ENCODE measurements at regions not wholly inside any gene's neighbourhood (a gene's known extent, or its start where the extent isn't known, plus 50 kb on each side); places are given as distances from the start of the nearest gene placed in this dataset.
"Not testable (repeated sequence)": the region's sequence is repeated elsewhere in the genome, so short reads cannot be mapped to it uniquely, and the experiment has no call there.

DNA sequence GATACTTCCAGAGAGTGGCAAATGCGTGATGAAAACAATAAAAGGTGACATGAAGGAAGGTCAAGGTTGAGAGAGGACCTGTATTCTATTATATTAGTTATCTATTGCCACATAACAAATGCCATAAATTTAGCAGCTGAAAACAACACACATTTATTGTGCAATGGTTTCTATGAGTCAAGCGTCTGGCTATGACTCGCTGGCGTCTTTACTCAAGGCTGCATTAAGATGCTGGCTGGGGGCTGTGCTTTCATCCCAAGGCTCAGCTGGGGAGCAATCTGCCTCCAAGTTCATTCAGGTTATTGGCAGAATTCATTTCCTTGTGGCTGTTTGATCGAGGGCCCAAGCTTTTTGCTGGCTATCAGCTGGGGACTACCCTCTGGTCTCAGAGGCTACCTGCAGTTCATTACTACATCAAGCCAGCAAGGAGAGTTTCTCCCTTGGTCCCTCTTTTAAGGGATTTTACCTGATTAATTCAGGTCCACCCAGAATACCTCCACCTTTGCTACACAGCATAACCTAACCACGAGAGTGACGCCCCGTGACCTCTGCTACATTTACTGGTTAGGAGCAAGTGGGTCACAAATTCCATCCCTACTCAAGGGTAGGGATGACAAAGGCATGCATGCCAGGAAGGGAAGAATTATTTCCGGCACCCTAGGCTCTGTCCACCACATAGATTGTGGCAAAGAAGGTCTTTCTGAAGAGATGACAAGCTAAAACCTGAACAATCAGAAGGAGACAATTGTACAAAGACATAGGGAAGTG lies 549.1 kb downstream of the MN1 start:
- DNase-seq (ENCODE audit: low spot score), result no peak

DNA sequence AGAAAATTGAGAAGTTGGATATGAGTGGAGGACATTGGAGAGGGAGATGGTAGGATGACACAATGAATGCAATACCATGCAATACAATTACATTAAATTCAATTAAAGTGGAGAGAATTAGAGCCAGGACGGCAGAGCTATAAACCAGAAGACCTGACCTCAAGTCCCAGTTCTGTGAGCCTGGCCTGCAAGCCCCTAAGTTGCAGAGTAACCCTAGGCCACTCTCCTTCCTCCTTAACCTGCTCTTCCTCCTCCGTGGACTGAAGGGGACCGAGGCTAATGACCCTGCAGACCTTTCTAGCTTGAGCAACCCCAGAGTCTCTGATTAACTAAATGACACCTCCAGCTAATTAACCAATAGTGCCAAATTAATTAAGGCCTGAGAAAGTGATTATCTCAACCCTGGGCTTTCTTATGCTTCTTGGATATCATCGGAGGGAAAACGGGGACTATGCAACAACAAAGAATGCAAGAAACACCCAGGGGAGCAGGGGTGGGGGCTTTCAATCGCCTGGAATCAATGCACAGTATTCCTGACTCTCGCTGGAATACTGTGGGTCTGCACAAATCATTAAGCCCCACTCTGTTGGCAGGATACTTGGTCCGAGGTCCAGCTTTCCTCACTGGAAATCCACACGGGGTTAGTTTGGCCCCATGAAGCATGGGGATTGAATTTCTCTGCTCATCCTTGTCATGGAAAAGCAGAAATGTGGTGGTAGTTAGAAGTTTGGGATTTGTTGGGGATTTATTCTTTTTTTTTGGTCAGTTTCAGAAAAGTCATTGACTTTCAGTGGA lies 548.3 kb downstream of the MN1 start:
- DNase-seq (ENCODE audit: low spot score), result no peak

DNA sequence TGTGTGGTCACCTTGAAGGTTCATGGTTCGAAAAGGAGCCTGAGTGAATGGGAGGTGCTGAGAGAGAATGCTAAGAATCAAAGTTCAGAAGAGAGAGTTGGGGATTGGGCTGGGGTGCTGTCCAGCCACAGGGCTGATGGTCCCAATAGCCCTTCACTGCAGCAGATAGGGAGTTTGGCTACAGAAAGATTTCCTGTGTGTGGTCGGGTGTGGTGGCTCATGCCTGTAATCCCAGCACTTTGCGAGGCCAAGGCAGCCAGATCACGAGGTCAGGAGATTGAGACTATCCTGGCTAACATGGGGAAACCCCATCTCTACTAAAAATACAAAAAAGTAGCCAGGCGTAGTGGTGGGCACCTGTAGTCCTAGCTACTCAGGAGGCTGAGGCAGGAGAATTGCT lies 547.5 kb downstream of the MN1 start:
- DNase-seq (ENCODE audit: low spot score), result not testable (repeated sequence)

DNA sequence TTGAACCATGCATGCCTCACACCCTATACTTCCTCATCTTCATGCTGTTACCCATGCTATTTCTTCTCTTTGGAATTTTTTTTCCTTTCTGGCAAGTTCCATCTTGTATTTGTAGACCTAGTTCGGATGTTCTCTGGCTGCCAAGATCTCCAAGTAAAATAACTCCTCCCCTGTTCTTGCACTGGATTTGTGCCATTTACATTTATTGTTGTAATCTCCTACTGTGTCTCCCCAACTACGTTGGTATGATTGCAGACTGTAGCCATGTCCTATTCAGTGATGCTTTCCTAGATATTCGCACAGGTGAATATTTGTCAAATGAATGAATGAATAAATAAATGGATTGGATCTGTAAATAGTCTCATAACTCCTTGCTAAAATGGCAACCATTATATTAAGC lies 546.0 kb downstream of the MN1 start:
- no peak for DNase-seq (ENCODE audit: low spot score)

DNA sequence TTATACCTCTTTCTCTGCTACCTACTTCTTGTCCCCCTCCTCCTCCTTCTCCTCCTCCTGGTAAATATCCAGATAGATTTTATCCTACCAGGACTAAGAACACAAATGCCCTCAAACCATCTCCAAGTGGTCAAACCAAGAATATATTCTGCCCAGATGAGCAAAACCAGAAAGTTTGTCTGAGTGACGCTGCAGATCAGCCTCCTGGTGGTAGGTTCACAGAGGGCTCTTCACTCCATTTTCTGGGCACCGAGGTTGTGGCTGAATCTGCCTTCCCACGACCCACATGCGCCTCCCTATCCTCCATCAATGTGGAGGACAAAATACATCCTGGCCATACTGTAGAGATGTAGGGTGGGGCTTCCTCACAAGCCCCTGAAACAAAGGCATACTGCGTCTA lies 543.6 kb downstream of the MN1 start:
- DNase-seq (ENCODE audit: low spot score), result no peak

DNA sequence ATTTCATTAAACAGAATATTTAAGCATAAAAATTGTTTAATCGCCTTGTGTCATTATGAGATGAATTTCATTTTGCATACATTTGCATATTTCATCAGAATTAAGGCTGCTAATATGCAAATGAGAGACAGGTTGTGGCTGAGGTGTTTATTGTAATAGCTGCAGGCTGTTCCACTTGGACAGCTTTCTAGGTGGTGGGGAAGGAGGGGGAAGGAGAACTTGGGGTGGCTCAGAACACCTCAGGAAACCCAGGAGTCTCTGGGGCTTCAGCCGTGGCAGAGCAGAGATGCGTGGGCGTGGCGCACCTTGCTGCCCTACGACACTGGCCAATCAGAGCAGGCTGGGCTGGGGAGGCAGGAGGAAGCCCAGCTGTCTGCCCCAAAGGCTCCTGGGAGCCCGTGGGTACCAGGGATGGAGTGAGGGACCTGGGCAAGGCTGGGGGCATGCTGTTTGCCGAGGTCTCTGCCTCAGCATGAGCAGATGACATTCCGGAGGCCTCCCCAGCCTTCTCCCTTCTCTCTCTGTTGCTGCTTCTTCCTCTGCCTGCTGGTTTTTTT lies 542.9 kb downstream of the MN1 start:
- DNase-seq (ENCODE audit: low spot score), result no peak

DNA sequence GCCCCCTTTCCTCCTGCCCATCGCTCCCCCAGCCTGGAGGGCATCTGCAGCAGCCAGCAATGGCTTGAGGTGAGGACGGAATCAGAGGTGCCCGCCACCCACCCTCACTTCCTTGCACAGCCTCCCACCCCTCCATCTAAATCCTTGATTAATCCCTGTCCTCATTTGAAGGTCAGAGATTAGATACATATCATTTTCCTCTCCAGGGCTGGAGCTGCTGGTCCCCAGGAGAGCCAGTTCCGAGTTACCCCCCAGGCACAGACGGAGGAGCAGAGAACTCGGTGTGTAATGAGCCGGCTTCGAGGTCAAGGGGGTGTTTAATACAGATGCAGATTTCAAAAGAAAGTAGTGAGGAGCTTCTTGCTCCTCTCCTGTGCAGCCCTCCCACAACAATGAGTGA lies 542.1 kb downstream of the MN1 start:
- DNase-seq (ENCODE audit: low spot score), result no peak

DNA sequence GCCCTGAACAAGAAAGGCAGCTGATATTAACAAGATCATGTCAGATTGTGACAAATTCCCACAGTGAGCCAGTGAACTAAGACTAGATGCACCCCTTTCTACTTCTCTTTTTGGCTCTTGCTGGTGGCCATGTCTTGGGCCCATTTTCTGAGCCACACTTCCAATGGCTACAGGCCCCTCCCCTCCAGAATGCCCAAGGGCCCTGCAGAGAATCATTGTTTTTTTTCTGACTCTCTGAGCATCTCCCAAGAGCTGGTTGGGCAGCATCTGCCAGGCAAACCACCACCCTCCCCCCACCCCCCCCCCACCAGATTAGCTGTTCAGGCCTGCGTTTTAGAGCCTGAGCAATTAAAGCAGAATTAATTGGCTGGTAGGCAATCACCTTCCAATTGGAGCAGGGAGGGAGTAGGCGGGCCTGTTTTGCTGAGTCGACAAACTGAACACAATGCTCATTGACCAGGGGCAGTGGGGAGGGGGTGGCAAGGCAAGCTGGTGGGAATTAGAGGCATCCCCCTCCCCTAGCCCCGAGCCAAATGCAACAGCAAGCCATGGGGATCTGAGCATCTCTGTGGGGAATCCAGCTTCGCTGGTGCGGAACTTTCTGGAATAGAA lies 541.4 kb downstream of the MN1 start:
- DNase-seq (ENCODE audit: low spot score), result no peak

DNA sequence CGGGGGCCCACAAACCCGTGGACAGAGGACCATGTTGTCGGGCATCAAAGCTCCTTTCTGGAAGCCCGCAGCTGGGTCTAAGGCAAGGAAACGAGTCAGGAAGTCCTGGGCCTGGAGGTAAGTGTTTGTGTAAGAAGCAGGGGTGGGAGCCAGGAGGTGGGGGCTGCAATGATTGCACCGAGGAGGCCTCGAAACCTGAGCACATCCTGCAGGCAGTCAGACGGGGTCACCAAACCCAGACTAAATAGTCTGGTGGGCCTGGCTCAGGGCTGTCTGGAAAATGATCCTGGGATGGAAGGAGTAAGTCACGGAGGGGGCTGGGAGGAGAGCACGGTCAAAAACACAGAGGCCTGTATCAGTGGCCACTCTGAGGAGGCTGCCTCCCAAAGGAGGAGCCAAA lies 539.2 kb downstream of the MN1 start:
- DNase-seq (ENCODE audit: low spot score), result no peak

DNA sequence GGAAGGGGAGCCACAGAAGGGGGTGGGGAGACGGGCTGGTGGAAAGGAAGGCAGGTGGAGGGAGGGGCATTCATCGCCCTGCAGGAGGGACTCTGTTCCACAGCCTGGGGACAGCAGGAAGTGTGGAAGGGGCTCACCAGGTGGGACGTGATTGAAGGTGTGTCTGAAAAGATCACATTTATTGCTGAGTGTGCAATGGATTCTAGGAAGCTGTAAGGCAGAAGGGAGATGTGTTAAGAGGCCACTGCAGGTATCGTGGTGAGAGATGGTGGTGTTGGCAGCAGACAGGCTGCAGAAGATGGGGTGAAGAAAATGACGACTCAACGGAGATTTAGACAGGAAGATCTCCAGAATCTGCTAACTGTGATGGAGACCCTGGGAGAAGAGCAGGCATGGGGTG lies 537.4 kb downstream of the MN1 start:
- no peak for DNase-seq (ENCODE audit: low spot score)

DNA sequence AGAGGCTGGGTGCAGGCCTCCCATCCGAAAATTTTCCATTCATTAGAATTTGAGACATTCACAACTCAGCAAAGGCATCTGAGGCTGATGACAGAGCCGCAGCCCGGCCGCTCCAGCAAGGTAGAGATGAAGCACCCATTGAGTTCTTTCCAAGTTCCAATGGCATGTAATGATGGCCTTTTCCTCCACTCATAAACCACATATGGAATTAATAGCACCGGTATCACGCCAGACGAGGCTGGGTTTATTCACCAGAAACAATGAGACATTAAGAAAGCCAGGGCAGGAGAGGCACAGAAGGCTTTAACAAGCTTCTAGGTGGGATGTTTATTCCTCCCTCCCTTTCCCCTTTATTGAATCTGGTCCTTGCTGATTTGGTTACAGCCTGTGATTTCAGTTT lies 534.4 kb downstream of the MN1 start:
- no peak for DNase-seq (ENCODE audit: low spot score)

DNA sequence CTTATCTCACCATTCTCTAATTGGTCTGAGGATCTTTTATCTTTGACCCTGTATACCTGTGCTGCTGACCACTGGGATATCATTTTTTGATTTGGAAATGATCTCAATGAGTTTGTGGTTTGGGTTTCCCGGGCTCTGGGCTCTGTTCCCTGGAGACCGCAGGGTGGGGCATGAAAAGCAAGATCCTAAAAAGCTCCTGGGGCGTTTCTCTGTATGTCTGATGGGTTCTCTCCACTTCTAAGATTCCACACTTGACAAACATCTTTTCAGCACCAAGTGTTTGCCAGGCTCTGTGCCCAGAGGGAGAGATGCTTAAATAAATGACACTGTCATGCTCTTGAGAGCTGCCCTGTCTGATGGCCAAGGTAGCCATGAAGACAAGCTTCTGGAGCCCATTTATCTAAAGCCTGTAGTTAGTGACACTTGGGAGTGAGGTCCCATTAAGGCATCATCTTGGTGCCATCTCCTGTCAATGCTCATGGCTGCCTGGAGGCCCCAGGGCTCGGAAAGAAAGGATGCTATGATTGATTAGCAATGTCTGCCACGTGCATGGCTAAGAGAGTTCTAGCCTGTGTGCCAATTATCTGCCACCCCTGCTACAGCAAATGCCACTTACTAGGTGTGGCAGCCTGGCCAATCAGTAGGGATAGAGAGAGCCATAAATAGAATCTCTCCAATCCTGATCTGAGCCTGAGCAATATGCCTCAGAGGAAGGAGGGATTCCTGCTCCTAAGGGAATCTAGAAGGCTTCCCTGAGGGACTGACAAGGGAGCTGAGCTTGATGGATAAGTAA lies 531.6 kb downstream of the MN1 start:
- DNase-seq (ENCODE audit: low spot score), result no peak

DNA sequence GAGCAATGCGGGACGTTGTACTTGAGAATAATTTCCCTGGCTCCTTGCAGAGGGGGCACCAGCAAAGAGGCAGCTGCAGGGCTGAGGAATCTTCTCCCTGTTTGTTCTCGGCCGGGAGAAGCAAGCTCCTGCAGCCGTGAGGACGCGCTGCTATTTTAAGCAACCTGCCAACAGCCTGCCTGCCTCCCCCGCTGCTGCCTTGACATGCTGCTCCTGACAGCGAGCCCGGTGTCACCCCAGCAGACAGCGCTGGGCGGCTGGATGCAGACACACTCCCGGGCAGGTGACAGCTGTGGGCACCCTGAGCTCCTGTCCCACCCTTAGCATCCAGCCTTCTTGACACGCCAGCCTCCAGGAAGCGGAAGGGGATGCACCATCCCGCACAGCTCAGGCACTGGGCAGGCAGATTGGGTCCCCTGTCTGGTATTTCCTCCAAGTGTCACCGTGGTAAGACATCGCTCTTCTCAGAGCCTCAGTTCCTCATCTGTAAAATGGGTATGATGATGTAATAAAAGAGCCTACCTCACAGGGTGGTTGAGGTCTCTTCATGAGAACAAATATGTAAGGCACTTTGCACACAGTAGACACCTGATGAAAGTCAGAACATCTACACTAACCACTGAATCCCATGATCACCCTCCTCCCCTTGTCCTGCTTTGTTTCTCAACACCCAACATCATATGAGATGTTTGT lies 530.6 kb downstream of the MN1 start:
- DNase-seq (ENCODE audit: low spot score), result no peak

DNA sequence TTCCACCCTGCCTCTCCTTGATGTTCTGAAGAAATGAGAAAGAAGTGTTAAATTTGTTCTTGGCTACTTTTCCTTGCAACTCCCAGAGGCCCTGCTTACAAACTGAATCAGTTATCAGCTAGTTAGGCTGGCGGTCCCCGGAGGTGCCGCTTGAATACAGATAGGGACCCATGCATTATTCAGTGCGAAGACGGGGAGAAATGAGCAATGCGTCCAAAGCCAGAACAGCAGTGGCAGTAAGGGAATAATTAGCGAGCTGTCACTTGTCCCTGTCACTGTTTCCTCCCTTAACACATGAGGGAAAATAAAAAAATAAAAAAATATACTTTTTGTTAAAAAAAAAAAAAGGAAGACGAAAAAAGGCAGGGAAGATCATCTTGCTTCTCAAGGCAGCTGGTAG lies 528.1 kb downstream of the MN1 start:
- no peak for DNase-seq (ENCODE audit: low spot score)

DNA sequence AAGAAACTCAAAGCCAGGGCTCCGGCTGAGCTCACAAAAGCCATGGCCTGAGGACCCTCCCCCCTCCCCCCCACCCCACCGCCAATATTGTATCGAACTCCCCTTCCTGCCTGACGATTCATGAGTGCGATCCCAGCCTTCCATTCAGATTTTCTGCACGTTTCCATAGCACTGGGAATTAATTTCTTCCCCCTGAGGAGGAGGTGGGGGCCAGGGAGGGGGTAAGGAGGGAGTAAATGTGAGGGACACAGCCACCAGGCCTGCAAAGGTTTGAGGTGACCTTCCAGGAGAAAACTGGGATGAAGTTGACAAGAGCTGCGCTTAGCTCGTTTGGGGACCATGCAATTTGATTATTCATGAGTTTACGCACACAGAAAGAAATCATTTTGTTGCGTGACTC lies 527.7 kb downstream of the MN1 start:
- DNase-seq (ENCODE audit: low spot score), result no peak

DNA sequence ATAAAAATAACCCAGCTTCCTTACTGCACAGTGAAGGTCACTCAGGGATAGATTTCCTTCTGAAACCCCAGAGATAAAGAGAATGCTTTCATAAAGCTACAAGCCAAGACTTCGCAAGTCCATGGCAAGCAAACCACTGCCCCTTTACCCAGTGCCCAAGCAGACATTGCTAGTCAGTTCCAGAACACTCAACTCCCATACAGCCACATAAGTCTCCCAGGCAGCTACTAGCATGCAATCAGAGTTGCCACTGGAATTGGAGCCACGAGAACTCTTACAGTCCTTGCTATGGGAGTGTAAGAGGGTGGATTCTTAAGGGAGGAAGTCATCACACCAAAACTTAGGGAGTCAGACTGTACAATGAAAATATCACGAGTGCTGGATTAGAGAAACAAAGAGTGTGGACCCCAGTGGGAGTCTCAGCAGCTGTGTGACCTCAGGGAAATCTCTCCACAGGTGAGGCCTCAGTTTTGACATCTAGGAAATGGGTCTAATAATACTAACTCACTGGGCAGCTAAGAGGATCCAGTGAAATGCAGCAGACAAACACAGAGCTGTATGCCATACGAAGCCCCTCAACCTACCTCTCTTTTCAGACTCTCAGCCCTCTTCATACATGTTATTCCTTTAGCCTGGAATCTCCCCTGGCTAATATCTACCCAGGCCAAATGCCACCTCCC lies 526.6 kb downstream of the MN1 start:
- DNase-seq (ENCODE audit: low spot score), result no peak

DNA sequence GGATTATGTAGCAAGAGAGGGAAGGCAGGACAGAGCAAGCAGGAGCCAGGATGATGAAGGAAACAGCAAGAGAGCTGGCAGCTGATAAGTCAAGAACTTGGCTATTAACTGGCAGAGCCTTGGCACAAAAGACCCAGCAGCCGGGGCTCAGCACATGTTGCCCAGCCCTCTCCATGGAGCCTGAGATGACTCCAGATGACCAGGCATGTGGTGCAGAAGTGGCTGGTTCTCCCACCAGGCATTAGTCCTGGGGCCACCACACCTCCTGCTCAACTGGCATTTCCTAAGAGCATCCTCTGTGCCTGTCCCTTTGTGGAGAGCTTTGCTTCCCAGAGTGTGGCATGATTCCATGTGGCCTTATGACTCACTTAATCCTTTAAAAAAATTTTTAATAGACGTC lies 522.6 kb downstream of the MN1 start:
- DNase-seq (ENCODE audit: low spot score), result no peak

DNA sequence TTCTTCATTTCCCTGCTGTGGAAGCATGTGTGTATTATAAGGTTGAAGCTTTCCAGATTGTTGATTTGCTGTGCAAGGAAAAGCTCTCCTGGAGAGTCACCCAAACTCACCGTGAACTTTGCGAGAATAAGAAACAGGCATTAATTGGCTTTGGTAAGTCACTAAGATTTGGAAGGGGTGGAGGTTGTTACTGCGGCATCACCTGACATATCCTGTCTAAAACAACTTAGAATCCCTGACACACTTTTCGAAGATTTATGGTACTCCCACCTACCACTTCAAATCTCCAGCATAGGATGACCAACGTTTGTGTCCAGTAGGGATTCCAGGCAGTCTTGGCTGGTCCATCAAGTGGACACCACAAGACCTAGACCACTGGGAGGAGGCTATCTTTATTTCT lies 518.3 kb downstream of the MN1 start:
- no peak for DNase-seq (ENCODE audit: low spot score)

DNA sequence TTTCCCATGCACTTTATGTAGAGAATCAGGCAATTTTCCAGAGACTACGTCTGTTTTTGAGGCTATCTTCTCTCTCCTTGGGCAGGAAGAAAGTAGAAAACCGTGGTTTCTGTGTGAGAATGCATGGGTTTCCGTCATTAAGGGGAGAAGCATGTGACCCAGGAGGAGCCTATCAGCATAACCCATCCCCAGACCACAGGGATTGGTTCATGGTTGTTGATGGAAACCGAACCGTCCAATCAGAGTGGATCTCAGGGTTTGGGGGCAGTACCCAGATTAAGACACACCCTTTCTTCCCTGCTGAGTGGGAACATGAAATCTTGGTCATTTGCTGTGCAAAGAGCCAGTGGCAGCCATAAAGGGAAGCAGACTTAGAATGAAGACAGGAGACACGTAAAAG lies 517.8 kb downstream of the MN1 start:
- no peak for DNase-seq (ENCODE audit: low spot score)

DNA sequence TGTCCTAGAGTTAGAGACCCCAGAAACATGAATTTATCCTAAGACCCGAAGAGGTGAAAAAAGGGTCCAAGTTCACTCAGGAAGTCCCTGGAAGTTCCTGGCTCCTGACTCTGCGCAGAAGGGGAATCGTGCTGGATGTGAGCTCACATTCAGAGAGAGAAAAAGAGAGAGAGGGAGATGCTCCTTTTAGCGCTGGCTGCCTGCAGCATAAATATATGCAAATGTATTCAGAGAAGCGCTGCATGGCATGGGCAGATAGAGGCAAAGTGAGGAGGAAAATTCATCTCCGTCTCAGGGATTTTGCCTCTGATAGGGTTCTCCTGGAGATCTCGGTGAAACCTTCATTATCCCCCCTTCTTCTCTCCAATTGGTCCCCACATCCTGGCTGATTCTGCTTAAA lies 517.2 kb downstream of the MN1 start:
- no peak for DNase-seq (ENCODE audit: low spot score)

DNA sequence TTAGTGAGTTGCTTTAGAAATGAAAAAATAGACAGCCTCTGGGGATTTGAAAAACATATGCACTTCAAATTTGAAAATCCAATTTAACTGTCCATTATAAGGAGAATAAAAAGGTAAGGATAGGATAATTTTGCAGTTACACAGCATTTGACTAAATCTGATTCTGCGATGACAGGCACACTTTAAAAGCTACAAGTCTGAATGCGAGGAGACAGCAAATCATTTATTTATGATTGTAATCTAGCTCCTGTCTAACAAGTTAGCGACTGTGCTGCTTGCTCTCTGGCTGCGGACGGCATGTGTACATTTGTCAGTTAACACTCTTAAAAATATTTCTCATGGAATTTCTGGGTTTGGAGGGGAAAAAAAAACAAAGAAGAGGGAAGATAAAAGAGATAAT lies 514.8 kb downstream of the MN1 start:
- DNase-seq (ENCODE audit: low spot score), result no peak

Measured in hematopoietic multipotent progenitor cell treated with erythropoietin and hydrocortisone succinate and interleukin-3 and kit ligand, for 15 days (in vitro differentiated cells).